Cardiac muscle cell (in vitro differentiated cells and primary cell): ENCODE measurements at regions not wholly inside any gene's neighbourhood (a gene's known extent, or its start where the extent isn't known, plus 50 kb on each side); places are given as distances from the start of the nearest gene placed in this dataset.
"Not testable (repeated sequence)": the region's sequence is repeated elsewhere in the genome, so short reads cannot be mapped to it uniquely, and the experiment has no call there.

Source experiments
- DNase-seq, 2 donors: peaks; one replicate each; pipeline versions ENCODE4 v3.0.0 to v3.0.0-alpha.2; 2010 to 2017; ENCODE audit warnings: low read depth in 1 of 2, low spot score in 1 of 2
- H3K27ac ChIP-seq: fragments of 200-600 bp; sonication (generic); 2 replicates; pipeline ENCODE4 v1.5.1; 2016
- H3K27me3 ChIP-seq: fragments of 200-600 bp; sonication (generic); 2 replicates; pipeline ENCODE4 v1.6.0; 2016; ENCODE audit warnings: control low read depth
- H3K36me3 ChIP-seq: fragments of 200-600 bp; sonication (generic); 2 replicates; pipeline ENCODE4 v1.5.1; 2016; ENCODE audit warnings: control low read depth
- H3K4me1 ChIP-seq: fragments of 200-600 bp; sonication (generic); 2 replicates; pipeline ENCODE4 v1.8.1; 2017; ENCODE audit warnings: low read depth, mild to moderate bottlenecking, mixed run types
- H3K4me3 ChIP-seq: fragments of 200-600 bp; sonication (generic); 2 replicates; pipeline ENCODE4 v1.5.1; 2016; ENCODE audit warnings: mild to moderate bottlenecking
- H3K9me3 ChIP-seq: fragments of 200-600 bp; sonication (generic); 2 replicates; pipeline ENCODE4 v1.5.1; 2017; ENCODE audit warnings: low read depth, mild to moderate bottlenecking, control low read depth
- CTCF ChIP-seq: IDR thresholded peaks from 2 replicates; pipeline ENCODE4 v1.5.1; 2012; ENCODE audit warnings: low read depth, mild to moderate bottlenecking, low read length

DNA sequence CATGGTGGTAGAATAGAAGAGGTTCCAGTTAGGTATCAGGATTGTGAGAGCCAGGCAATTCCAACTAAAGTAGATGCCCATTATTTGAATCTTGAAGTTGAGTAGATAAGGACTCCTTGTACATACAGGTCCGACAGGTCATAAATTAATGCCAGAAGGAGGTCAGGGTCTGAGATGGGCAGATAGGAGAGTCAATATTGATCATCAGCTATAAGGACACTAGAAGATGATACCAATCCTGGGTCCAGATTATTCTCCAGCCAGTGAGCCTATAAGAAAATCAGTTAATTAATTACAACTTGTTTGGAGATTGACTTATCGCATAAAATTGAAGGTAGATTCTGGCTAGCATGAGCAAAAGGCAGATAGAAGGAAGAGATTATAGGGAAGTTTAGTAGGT lies 378.4 kb upstream of the NAALADL2 start:
- TF ChIP-seq CTCF: no peak
- Histone ChIP-seq H3K27me3 (no peaks in the 10 kb centered on the region), H3K9me3 (no peaks in the 10 kb centered on the region), H3K4me1 (no peaks in the 10 kb centered on the region), H3K27ac (no peak overlapping the region), H3K36me3 (no peaks in the 10 kb centered on the region), H3K4me3 (no peak overlapping the region)
- DNase-seq: no peak

- Histone ChIP-seq H3K36me3 (no peaks in the 10 kb centered on the region), H3K9me3 (no peaks in the 10 kb centered on the region), H3K27me3 (no peaks in the 10 kb centered on the region), H3K27ac (no peak overlapping the region), H3K4me3 (no peak overlapping the region), H3K4me1 (no peaks in the 10 kb centered on the region)
- TF ChIP-seq CTCF: no peak
- DNase-seq: no peak
Observed at GRCh38 chr3:174482541-174482940, 376.6 kb upstream of the NAALADL2 start.

GRCh38 chr3:174483254-174483653 lies 375.9 kb upstream of the NAALADL2 start:
- no peak for DNase-seq
- Histone ChIP-seq H3K27ac (no peak overlapping the region), H3K27me3 (no peaks in the 10 kb centered on the region), H3K4me1 (no peaks in the 10 kb centered on the region), H3K4me3 (no peak overlapping the region), H3K36me3 (no peaks in the 10 kb centered on the region), H3K9me3 (no peaks in the 10 kb centered on the region)
- no peak for TF ChIP-seq CTCF

GRCh38 chr3:174483856-174484255 lies 375.3 kb upstream of the NAALADL2 start:
- not testable (repeated sequence) for H3K4me3 ChIP-seq, H3K27me3 ChIP-seq, H3K4me1 ChIP-seq, H3K36me3 ChIP-seq, H3K27ac ChIP-seq, H3K9me3 ChIP-seq, DNase-seq

GRCh38 chr3:174488527-174488926 lies 370.6 kb upstream of the NAALADL2 start:
- H3K4me1 ChIP-seq: no peaks in the 10 kb centered on the region
- H3K36me3 ChIP-seq: no peaks in the 10 kb centered on the region
- H3K4me3 ChIP-seq: no peak overlapping the region
- no peaks in the 10 kb centered on the region for H3K27me3 ChIP-seq
- H3K27ac ChIP-seq: no peak overlapping the region
- H3K9me3 ChIP-seq: no peaks in the 10 kb centered on the region
- no peak for TF ChIP-seq CTCF
- peak in 1 of 2 donors; percentile 74 for DNase-seq

GRCh38 chr3:174495311-174495710 lies 363.8 kb upstream of the NAALADL2 start:
- no peak overlapping the region for H3K4me3 ChIP-seq
- H3K4me1 ChIP-seq: no peaks in the 10 kb centered on the region
- DNase-seq: no peak
- H3K36me3 ChIP-seq: no peaks in the 10 kb centered on the region
- no peaks in the 10 kb centered on the region for H3K9me3 ChIP-seq
- no peaks in the 10 kb centered on the region for H3K27me3 ChIP-seq
- no peak for TF ChIP-seq CTCF
- no peak overlapping the region for H3K27ac ChIP-seq
